IMR-90 (cell line): ENCODE measurements at regions not wholly inside any gene's neighbourhood (a gene's known extent, or its start where the extent isn't known, plus 50 kb on each side); places are given as distances from the start of the nearest gene placed in this dataset.

Source experiments
- ATAC-seq: fragments of 200-7000 bp; cut with Tn5 transposase; 2 replicates; pipeline ENCODE4 v1.9.1; 2020; ENCODE audit warnings: low read depth, mild to moderate bottlenecking, moderate library complexity
- BruUV-seq: library from RNA; stranded (reverse); fragments of 400-500 nt; replicated peaks from 2 replicates; lab custom pipeline; 2021; lab: Mats Ljungman, UMichigan
- CTCF ChIA-PET: fragments of 300-600 bp; formaldehyde crosslinking; extraction: SDS; loops from one replicate; lab custom pipeline; 2021; ENCODE audit warnings: antibody characterized with exemption; lab: Yijun Ruan, JAX
- POLR2A ChIA-PET: fragments of 300-600 bp; sonication (Branson Sonifier 250); formaldehyde crosslinking; loops from one replicate; lab custom pipeline; 2022; ENCODE audit warnings: antibody characterized with exemption; ENCODE audit not compliant: unreplicated experiment; lab: Charles Lee
- DNase-seq: peaks from one replicate; pipeline ENCODE4 v3.0.0; 2013
- H2AFZ ChIP-seq: replicated peaks from 2 replicates; pipeline ENCODE3; 2013; ENCODE audit warnings: low read length, mild to moderate bottlenecking; ENCODE audit not compliant: poor library complexity
- H2AK5ac ChIP-seq: 2 replicates; pipeline ENCODE4 v1.6.1; 2013; ENCODE audit warnings: low read depth, low read length, inconsistent platforms
- H2AK9ac ChIP-seq: replicated peaks from 2 replicates; pipeline ENCODE3; 2013; ENCODE audit warnings: mild to moderate bottlenecking, low read depth, low read length, moderate library complexity; ENCODE audit not compliant: poor library complexity
- H2BK120ac ChIP-seq: 2 replicates; pipeline ENCODE4 v1.6.1; 2013; ENCODE audit warnings: low read depth, low read length, inconsistent platforms
- H2BK15ac ChIP-seq: 3 replicates; pipeline ENCODE4 v1.6.1; 2013; ENCODE audit warnings: low read depth, low read length, inconsistent platforms
- H2BK20ac ChIP-seq: 2 replicates; pipeline ENCODE4 v1.6.1; 2013; ENCODE audit warnings: low read depth, mild to moderate bottlenecking, inconsistent platforms, low read length, moderate library complexity
- H2BK5ac ChIP-seq: 2 replicates; pipeline ENCODE4 v1.6.1; 2013; ENCODE audit warnings: mild to moderate bottlenecking, low read depth, low read length, inconsistent platforms; ENCODE audit not compliant: poor library complexity, severe bottlenecking
- H3K14ac ChIP-seq: replicated peaks from 2 replicates; pipeline ENCODE4 v1.6.1; 2013; ENCODE audit warnings: low read depth, low read length, inconsistent platforms
- H3K18ac ChIP-seq: 2 replicates; pipeline ENCODE4 v1.6.1; 2013; ENCODE audit warnings: low read depth, low read length, control low read depth
- H3K23ac ChIP-seq: 2 replicates; pipeline ENCODE4 v1.6.1; 2013; ENCODE audit warnings: low read depth, low read length, inconsistent platforms
- H3K27ac ChIP-seq: 2 replicates; pipeline ENCODE4 v1.5.1; 2013; ENCODE audit warnings: mild to moderate bottlenecking, control low read depth, low read length; ENCODE audit not compliant: insufficient read depth
- H3K27me3 ChIP-seq: 2 replicates; pipeline ENCODE4 v1.6.1; 2013; ENCODE audit warnings: low read length; ENCODE audit not compliant: control insufficient read depth, insufficient read depth
- H3K36me3 ChIP-seq: 2 replicates; pipeline ENCODE4 v1.6.1; 2013; ENCODE audit warnings: low read length, mixed read lengths; ENCODE audit not compliant: control insufficient read depth, insufficient read depth
- H3K4ac ChIP-seq: 2 replicates; pipeline ENCODE4 v1.6.1; 2013; ENCODE audit warnings: low read depth, low read length, inconsistent platforms
- H3K4me1 ChIP-seq: 2 replicates; pipeline ENCODE4 v1.6.1; 2013; ENCODE audit warnings: low read length, mixed read lengths; ENCODE audit not compliant: control insufficient read depth, insufficient read depth
- H3K4me2 ChIP-seq: 2 replicates; pipeline ENCODE4 v1.6.1; 2013; ENCODE audit warnings: low read depth, mild to moderate bottlenecking, control low read depth, low read length, moderate library complexity
- H3K4me3 ChIP-seq: 2 replicates; pipeline ENCODE4 v1.5.1; 2013; ENCODE audit warnings: low read depth, mild to moderate bottlenecking, control low read depth, low read length, moderate library complexity; ENCODE audit not compliant: insufficient read depth
- H3K56ac ChIP-seq: 2 replicates; pipeline ENCODE4 v1.6.1; 2013; ENCODE audit warnings: low read length, inconsistent platforms; ENCODE audit not compliant: insufficient read depth; ENCODE audit errors: extremely low read depth
- H3K79me1 ChIP-seq, 2 experiments: 2 replicates each; pipeline ENCODE4 v1.6.1; 2013; ENCODE audit warnings: low read length in 2 of 2, inconsistent platforms in 1 of 2, low read depth in 1 of 2
- H3K9ac ChIP-seq: 2 replicates; pipeline ENCODE4 v1.6.1; 2013; ENCODE audit warnings: low read depth, low read length, control low read depth
- H3K9me1 ChIP-seq: 2 replicates; pipeline ENCODE4 v1.6.1; 2013; ENCODE audit warnings: low read length, inconsistent platforms; ENCODE audit not compliant: insufficient read depth
- H3K9me3 ChIP-seq: 2 replicates; pipeline ENCODE4 v1.6.1; 2013; ENCODE audit warnings: low read length; ENCODE audit not compliant: control insufficient read depth, insufficient read depth
- H4K20me1 ChIP-seq: 2 replicates; pipeline ENCODE4 v1.6.1; 2013; ENCODE audit warnings: low read length, inconsistent platforms; ENCODE audit not compliant: insufficient read depth
- H4K5ac ChIP-seq: 2 replicates; pipeline ENCODE4 v1.6.1; 2013; ENCODE audit warnings: mild to moderate bottlenecking, low read depth, low read length, control low read depth
- H4K8ac ChIP-seq, 2 experiments: 2 replicates each; pipeline ENCODE4 v1.6.1; 2013; ENCODE audit warnings: low read depth in 2 of 2, low read length in 2 of 2, control low read depth in 1 of 2, inconsistent platforms in 1 of 2
- H4K91ac ChIP-seq: 2 replicates; pipeline ENCODE4 v1.6.1; 2013; ENCODE audit warnings: low read depth, low read length, inconsistent platforms; ENCODE audit not compliant: insufficient read depth
- BHLHE40 ChIP-seq: fragments of 150-350 bp; IDR thresholded peaks from 2 replicates; pipeline ENCODE4 v1.6.1; 2016; ENCODE audit warnings: mild to moderate bottlenecking, low read depth, low read length
- CHD1 ChIP-seq: IDR thresholded peaks from 2 replicates; pipeline ENCODE4 v1.6.1; 2012; ENCODE audit warnings: low read depth, low read length, improper control_type of control experiment
- ELK1 ChIP-seq: fragments of 150-350 bp; IDR thresholded peaks from 2 replicates; pipeline ENCODE4 v1.6.1; 2016; ENCODE audit warnings: low read depth, mild to moderate bottlenecking, low read length, moderate library complexity, borderline replicate concordance
- FOS ChIP-seq: fragments of 150-350 bp; IDR thresholded peaks from 2 replicates; pipeline ENCODE4 v1.6.1; 2016; ENCODE audit warnings: low read depth, low read length
- MAFK ChIP-seq: IDR thresholded peaks from 2 replicates; pipeline ENCODE4 v1.6.1; 2012; ENCODE audit warnings: low read depth, low read length, improper control_type of control experiment
- MAZ ChIP-seq: IDR thresholded peaks from 2 replicates; pipeline ENCODE4 v1.6.1; 2012; ENCODE audit warnings: low read depth, mild to moderate bottlenecking, low read length, improper control_type of control experiment, moderate library complexity, borderline replicate concordance
- MXI1 ChIP-seq: IDR thresholded peaks from 2 replicates; pipeline ENCODE4 v1.6.1; 2012; ENCODE audit warnings: low read depth, mild to moderate bottlenecking, low read length, moderate library complexity, borderline replicate concordance
- NFE2L2 ChIP-seq: fragments of 150-350 bp; IDR thresholded peaks from 2 replicates; pipeline ENCODE4 v1.6.1; 2016; ENCODE audit warnings: low read depth, mild to moderate bottlenecking, low read length
- POLR2A ChIP-seq: IDR thresholded peaks from 2 replicates; pipeline ENCODE4 v1.6.1; 2012; ENCODE audit warnings: mild to moderate bottlenecking, low read depth, low read length
- RAD21 ChIP-seq: IDR thresholded peaks from 2 replicates; pipeline ENCODE4 v1.6.1; 2012; ENCODE audit warnings: low read length, improper control_type of control experiment
- RCOR1 ChIP-seq: IDR thresholded peaks from 2 replicates; pipeline ENCODE4 v1.6.1; 2012; ENCODE audit warnings: mild to moderate bottlenecking, low read length, improper control_type of control experiment; ENCODE audit not compliant: insufficient replicate concordance
- RFX5 ChIP-seq: IDR thresholded peaks from 2 replicates; pipeline ENCODE4 v1.8.0; 2012; ENCODE audit warnings: low read depth, mild to moderate bottlenecking, low read length, moderate library complexity
- SMC3 ChIP-seq: fragments of 150-350 bp; IDR thresholded peaks from 2 replicates; pipeline ENCODE4 v1.6.1; 2016; ENCODE audit warnings: low read depth, mild to moderate bottlenecking, antibody characterized with exemption, low read length, moderate library complexity
- USF2 ChIP-seq: fragments of 150-350 bp; IDR thresholded peaks from 2 replicates; pipeline ENCODE4 v1.6.1; 2017; ENCODE audit warnings: mild to moderate bottlenecking, antibody characterized with exemption, low read length, low read depth
- WGBS, 2 experiments: methylation state at CpG; one replicate each; pipeline versions ENCODE4 v1.1.5 to v1.1.7; 2013; ENCODE audit warnings: missing lambda C conversion rate in 2 of 2; ENCODE audit not compliant: insufficient read length in 1 of 2; ENCODE audit errors: extremely low coverage in 2 of 2; 5-methylcytosine and 5-hydroxymethylcytosine counted together
- dilution Hi-C: fragments of 300-500 bp; cut with HindIII; formaldehyde crosslinking; loops from one replicate; pipeline ENCODE4 v1.14.3; 2018; ENCODE audit warnings: low sequenced_read_pairs; ENCODE audit not compliant: unreplicated experiment
- in situ Hi-C: fragments of 300-500 bp; cut with MboI; formaldehyde crosslinking; loops from 3 replicates; pipeline ENCODE4 v1.14.3; 2019; ENCODE audit warnings: low sequenced_read_pairs, inconsistent platforms, mixed read lengths
- intact Hi-C: fragments of 100-400 bp; cut with micrococcal nuclease; formaldehyde crosslinking; loops from 2 replicates; pipeline ENCODE4 v1.10.0; 2022

GRCh38 chr17:55931446-55931845, 180.6 kb downstream of the PCTP start:
- in situ Hi-C loops (no loop called here), intact Hi-C loops (no loop called here), dilution Hi-C loops (no loop called here)
- Histone ChIP-seq H3K56ac (no peak overlapping the region), H2BK5ac (no peak overlapping the region), H2BK15ac (no peak overlapping the region), H2AK5ac (no peak overlapping the region), H4K91ac (no peak overlapping the region), H3K18ac (no peak overlapping the region), H3K9ac (no peak overlapping the region), H3K9me3 (no peaks in the 10 kb centered on the region), H4K5ac (no peak overlapping the region), H3K79me1 (no peaks in the 10 kb centered on the region), H4K20me1 (no peaks in the 10 kb centered on the region), H3K27ac (no peak overlapping the region), H2AFZ (no peak overlapping the region), H3K4me1 (no peaks in the 10 kb centered on the region), H3K23ac (no peak overlapping the region), H2AK9ac (no peak overlapping the region), H3K27me3 (no peaks in the 10 kb centered on the region), H2BK20ac (no peak overlapping the region), H4K8ac (no peak overlapping the region), H3K4me2 (no peak overlapping the region), H3K9me1 (no peaks in the 10 kb centered on the region), H3K14ac (no peak overlapping the region), H3K36me3 (no peaks in the 10 kb centered on the region), H3K4me3 (no peak overlapping the region), H3K4ac (no peak overlapping the region), H2BK120ac (no peak overlapping the region)
- BruUV-seq, result no TSS peak
- CTCF ChIA-PET, result no interaction called here
- POLR2A ChIA-PET, result no interaction called here
- no peak for TF ChIP-seq SMC3
- TF ChIP-seq ELK1, result no peak
- no peak for TF ChIP-seq RFX5
- TF ChIP-seq MXI1, result no peak
- TF ChIP-seq MAFK, result no peak
- TF ChIP-seq CHD1, result no peak
- no peak for TF ChIP-seq POLR2A
- TF ChIP-seq RCOR1, result no peak
- TF ChIP-seq USF2, result no peak
- TF ChIP-seq BHLHE40, result no peak
- no peak for TF ChIP-seq MAZ
- TF ChIP-seq RAD21, result no peak
- no peak for TF ChIP-seq FOS
- no peak for TF ChIP-seq NFE2L2
- ATAC-seq (no peak), DNase-seq (no peak)
- WGBS, 2 experiments, result no CpG with 5 or more reads among the region's 1 CpG
